B cell (primary cell): ENCODE measurements at regions not wholly inside any gene's neighbourhood (a gene's known extent, or its start where the extent isn't known, plus 50 kb on each side); places are given as distances from the start of the nearest gene placed in this dataset.

Experiments used
- ATAC-seq: fragments of 200-7000 bp; cut with Tn5 transposase; one replicate; pipeline ENCODE4 v1.10.0; 2021; ENCODE audit warnings: low read depth, mild to moderate bottlenecking, moderate number of reproducible peaks, moderate library complexity
- CTCF ChIA-PET: fragments of 350-600 bp; sonication (Branson Sonifier 250); formaldehyde crosslinking; loops from one replicate; lab custom pipeline; 2021; ENCODE audit warnings: antibody characterized with exemption, inconsistent platforms; lab: Charles Lee
- POLR2A ChIA-PET: fragments of 350-600 bp; sonication (Branson Sonifier 250); formaldehyde crosslinking; loops from one replicate; lab custom pipeline; 2021; ENCODE audit warnings: antibody characterized with exemption; lab: Charles Lee
- DNase-seq: peaks from one replicate; pipeline ENCODE4 v3.0.0; 2013
- H2AFZ ChIP-seq: 2 replicates; pipeline ENCODE4 v1.6.1; 2012; ENCODE audit warnings: mild to moderate bottlenecking, low read depth, low read length; ENCODE audit not compliant: insufficient read depth, poor library complexity, severe bottlenecking
- H3K27ac ChIP-seq, 2 donors: 1 replicate in 1 of 2; 2 replicates in 1 of 2; pipeline ENCODE4 v1.5.1; 2012 to 2013; ENCODE audit warnings: low read length in 2 of 2, mild to moderate bottlenecking in 2 of 2, moderate library complexity in 1 of 2
- H3K27me3 ChIP-seq, 4 experiments: fragments of 200-600 bp in 1 of 4; sonication (generic) in 1 of 4; replicated peaks in 1 of 4; 1 replicate in 2 of 4; 2 replicates in 2 of 4; pipeline versions ENCODE4 v1.6.1 to v1.7.0; 2013 to 2016; ENCODE audit warnings: low read length in 3 of 4, mild to moderate bottlenecking in 2 of 4, mixed read lengths in 1 of 4, moderate library complexity in 1 of 4; ENCODE audit not compliant: insufficient read depth in 4 of 4, control insufficient read depth in 3 of 4; ENCODE audit errors: control extremely low read depth in 1 of 4
- H3K36me3 ChIP-seq, 2 experiments: replicated peaks in 1 of 2; 1 replicate in 1 of 2; 2 replicates in 1 of 2; pipeline versions ENCODE4 v1.6.1 to v1.7.1; 2013; ENCODE audit warnings: low read length in 1 of 2; ENCODE audit not compliant: insufficient read depth in 2 of 2, control insufficient read depth in 1 of 2; ENCODE audit errors: control extremely low read depth in 1 of 2, extremely low read depth in 1 of 2
- H3K4me1 ChIP-seq, 2 donors: fragments of 200-600 bp in 1 of 2; sonication (generic) in 1 of 2; 1 replicate in 1 of 2; 2 replicates in 1 of 2; pipeline versions ENCODE4 v1.5.1 to v1.6.1; 2013 to 2017; ENCODE audit warnings: low read length in 2 of 2; ENCODE audit not compliant: control insufficient read depth in 2 of 2, insufficient read depth in 2 of 2
- H3K4me2 ChIP-seq: replicated peaks from 2 replicates; pipeline ENCODE3; 2012; ENCODE audit warnings: mild to moderate bottlenecking, low read depth, low read length; ENCODE audit not compliant: poor library complexity, severe bottlenecking
- H3K4me3 ChIP-seq, 5 experiments: fragments of 200-600 bp in 1 of 5; sonication (generic) in 1 of 5; 1 replicate in 3 of 5; 2 replicates in 2 of 5; pipeline versions ENCODE4 v1.5.1 to v1.7.0; 2011 to 2016; ENCODE audit warnings: low read length in 4 of 5, mild to moderate bottlenecking in 4 of 5, low read depth in 2 of 5, control low read depth in 1 of 5, moderate library complexity in 1 of 5; ENCODE audit not compliant: insufficient read depth in 1 of 5; ENCODE audit errors: control extremely low read depth in 1 of 5, extremely low read depth in 1 of 5
- H3K79me2 ChIP-seq: fragments of 200-600 bp; sonication (generic); one replicate; pipeline ENCODE4 v1.6.0; 2016; ENCODE audit warnings: low read length; ENCODE audit not compliant: control insufficient read depth, insufficient read depth
- H3K9ac ChIP-seq: fragments of 200-600 bp; sonication (generic); 2 replicates; pipeline ENCODE4 v1.6.1; 2017; ENCODE audit warnings: mild to moderate bottlenecking, low read length, moderate library complexity
- H3K9me3 ChIP-seq, 3 donors: one replicate each; pipeline versions ENCODE4 v1.6.1 to v1.7.1; 2013; ENCODE audit warnings: low read length in 2 of 3; ENCODE audit not compliant: control insufficient read depth in 2 of 3, insufficient read depth in 1 of 3; ENCODE audit errors: control extremely low read depth in 1 of 3
- H4K20me1 ChIP-seq: 2 replicates; pipeline ENCODE4 v1.6.0; 2012; ENCODE audit warnings: mild to moderate bottlenecking, low read length; ENCODE audit not compliant: insufficient read depth, control insufficient read depth, poor library complexity, severe bottlenecking
- H3K27ac Mint-ChIP-seq: one replicate; pipeline ENCODE4 v1.8.0; 2021; ENCODE audit warnings: mixed read lengths
- H3K27me3 Mint-ChIP-seq: one replicate; pipeline ENCODE4 v1.8.0; 2021; ENCODE audit warnings: mixed read lengths
- H3K4me1 Mint-ChIP-seq: one replicate; pipeline ENCODE4 v1.8.0; 2021; ENCODE audit warnings: mixed read lengths
- H3K4me3 Mint-ChIP-seq: one replicate; pipeline ENCODE4 v1.8.0; 2021; ENCODE audit warnings: mixed read lengths
- H3K9me3 Mint-ChIP-seq: one replicate; pipeline ENCODE4 v1.8.0; 2022; ENCODE audit warnings: mixed read lengths; ENCODE audit not compliant: insufficient read depth
- EZH2 ChIP-seq: IDR thresholded peaks from 2 replicates; pipeline ENCODE4 v1.6.1; 2012; ENCODE audit warnings: borderline replicate concordance, low read depth, mild to moderate bottlenecking, moderate library complexity, low read length; ENCODE audit not compliant: insufficient read depth, poor library complexity, severe bottlenecking
- WGBS: methylation state at CpG from one replicate; pipeline ENCODE4 v1.1.5; 2013; ENCODE audit warnings: missing lambda C conversion rate; ENCODE audit not compliant: insufficient coverage; 5-methylcytosine and 5-hydroxymethylcytosine counted together
- intact Hi-C: fragments of 100-400 bp; cut with micrococcal nuclease; formaldehyde crosslinking; loops from one replicate; pipeline ENCODE4 v1.10.0; 2022
- TF ChIP-seq, protein P1 (sequence below): fragments of 200-600 bp; IDR thresholded peaks from one replicate; pipeline ENCODE4 v1.8.0; 2022; ENCODE audit warnings: antibody characterized with exemption, mild to moderate bottlenecking

DNA sequence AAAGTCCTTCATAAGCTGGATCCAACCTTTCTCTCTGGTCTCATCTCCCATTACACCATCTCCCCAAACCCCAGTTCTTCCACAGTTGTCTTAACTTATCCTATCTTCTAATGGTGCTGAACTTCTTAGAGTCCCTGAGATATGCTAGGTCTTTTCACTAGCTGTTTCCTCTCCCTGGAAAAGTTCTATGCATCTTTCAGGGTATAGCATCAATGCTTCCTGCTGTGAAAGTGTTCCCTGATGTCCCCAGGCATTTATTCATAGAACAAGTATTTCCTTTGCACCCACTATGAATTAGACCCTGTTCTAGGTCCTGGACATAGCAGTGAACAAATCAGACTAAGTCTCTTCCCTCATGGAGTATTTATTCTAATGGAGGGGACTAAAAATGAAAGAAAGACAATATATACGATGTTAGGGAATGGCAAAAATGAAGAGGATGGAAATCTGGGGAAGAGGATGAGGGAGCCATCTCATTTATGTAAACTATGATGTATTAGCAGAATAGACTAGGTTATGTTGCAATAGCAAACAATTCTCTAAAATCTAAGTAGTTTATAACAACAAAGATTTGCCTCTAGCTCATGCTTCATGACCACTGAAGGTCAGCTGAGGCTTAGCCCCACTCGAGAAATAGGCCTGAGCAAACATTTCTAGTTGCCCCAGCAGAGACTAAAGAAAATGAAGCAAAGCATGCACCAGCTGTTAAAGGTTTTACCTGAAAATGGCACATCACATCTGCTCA lies 120.0 kb downstream of the CYSLTR2 start:
- Histone ChIP-seq H3K9ac (no peak overlapping the region), H2AFZ (no peak overlapping the region), H3K27me3 (peaks cover 0 to 3% (median 1%) of the 10 kb centered on the region in 4 experiments), H4K20me1 (no peaks in the 10 kb centered on the region), H3K4me3 (no peak overlapping the region), H3K27ac (no peak overlapping the region), H3K4me2 (no peak overlapping the region), H3K9me3 (no peaks in the 10 kb centered on the region), H3K79me2 (no peaks in the 10 kb centered on the region), H3K4me1 (peaks cover 0 to 2% of the 10 kb centered on the region in 2 donors), H3K36me3 (no peaks in the 10 kb centered on the region)
- ChIA-PET CTCF (no interaction called here), POLR2A (no interaction called here)
- intact Hi-C loops: no loop called here
- WGBS: 81% methylated on average over 1 of the region's 2 CpGs
- Mint-ChIP-seq H3K9me3 (no peaks in the 10 kb centered on the region), H3K27ac (no peak overlapping the region), H3K27me3 (peaks cover 49% of the 10 kb centered on the region), H3K4me1 (peaks cover 2% of the 10 kb centered on the region), H3K4me3 (no peak overlapping the region)
- ATAC-seq: no peak
- TF ChIP-seq, protein P1, sequence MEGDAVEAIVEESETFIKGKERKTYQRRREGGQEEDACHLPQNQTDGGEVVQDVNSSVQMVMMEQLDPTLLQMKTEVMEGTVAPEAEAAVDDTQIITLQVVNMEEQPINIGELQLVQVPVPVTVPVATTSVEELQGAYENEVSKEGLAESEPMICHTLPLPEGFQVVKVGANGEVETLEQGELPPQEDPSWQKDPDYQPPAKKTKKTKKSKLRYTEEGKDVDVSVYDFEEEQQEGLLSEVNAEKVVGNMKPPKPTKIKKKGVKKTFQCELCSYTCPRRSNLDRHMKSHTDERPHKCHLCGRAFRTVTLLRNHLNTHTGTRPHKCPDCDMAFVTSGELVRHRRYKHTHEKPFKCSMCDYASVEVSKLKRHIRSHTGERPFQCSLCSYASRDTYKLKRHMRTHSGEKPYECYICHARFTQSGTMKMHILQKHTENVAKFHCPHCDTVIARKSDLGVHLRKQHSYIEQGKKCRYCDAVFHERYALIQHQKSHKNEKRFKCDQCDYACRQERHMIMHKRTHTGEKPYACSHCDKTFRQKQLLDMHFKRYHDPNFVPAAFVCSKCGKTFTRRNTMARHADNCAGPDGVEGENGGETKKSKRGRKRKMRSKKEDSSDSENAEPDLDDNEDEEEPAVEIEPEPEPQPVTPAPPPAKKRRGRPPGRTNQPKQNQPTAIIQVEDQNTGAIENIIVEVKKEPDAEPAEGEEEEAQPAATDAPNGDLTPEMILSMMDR: no peak
- TF ChIP-seq EZH2: no peak
- DNase-seq: no peak

DNA sequence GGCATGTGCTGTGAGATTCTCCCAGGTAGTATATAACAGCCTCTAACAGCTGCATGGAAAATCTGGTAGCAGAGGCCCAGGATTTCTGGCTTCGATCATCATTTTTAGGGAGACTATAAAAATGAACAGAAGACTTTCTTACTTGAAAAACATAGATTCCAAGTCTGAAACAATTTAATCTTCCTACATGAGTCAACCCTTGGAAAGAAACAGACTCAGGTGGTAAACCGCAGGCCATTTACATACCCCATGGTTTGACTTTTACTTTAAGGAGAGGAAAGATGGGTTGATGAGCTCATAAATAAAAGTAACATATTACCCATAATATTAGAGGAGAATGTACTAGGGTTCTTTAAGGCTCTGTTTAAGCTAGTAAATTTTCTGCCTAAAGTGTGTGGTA lies 121.6 kb downstream of the CYSLTR2 start:
- ChIA-PET POLR2A (no interaction called here), CTCF (no interaction called here)
- H3K27ac ChIP-seq: no peak overlapping the region
- Mint-ChIP-seq H3K4me1 (no peaks in the 10 kb centered on the region), H3K9me3 (peaks cover 7% of the 10 kb centered on the region), H3K4me3 (no peak overlapping the region), H3K27me3 (peaks cover 36% of the 10 kb centered on the region), H3K27ac (no peak overlapping the region)
- no peak overlapping the region for H2AFZ ChIP-seq
- H3K9ac ChIP-seq: no peak overlapping the region
- ATAC-seq: no peak
- peaks cover 0 to 3% (median 1%) of the 10 kb centered on the region in 4 experiments for H3K27me3 ChIP-seq
- H3K4me2 ChIP-seq: no peak overlapping the region
- no CpG with 5 or more reads among the region's 2 CpGs for WGBS
- intact Hi-C loops: no loop called here
- H3K4me3 ChIP-seq: no peak overlapping the region
- H3K36me3 ChIP-seq: no peaks in the 10 kb centered on the region
- H4K20me1 ChIP-seq: no peaks in the 10 kb centered on the region
- DNase-seq: no peak
- peaks cover 0 to 7% (median 1%) of the 10 kb centered on the region in 3 donors for H3K9me3 ChIP-seq
- H3K79me2 ChIP-seq: no peaks in the 10 kb centered on the region
- no peaks in the 10 kb centered on the region for H3K4me1 ChIP-seq
- TF ChIP-seq, protein P1: no peak
- no peak for TF ChIP-seq EZH2
